LNCaP clone FGC (cell line): ENCODE measurements at regions not wholly inside any gene's neighbourhood (a gene's known extent, or its start where the extent isn't known, plus 50 kb on each side); places are given as distances from the start of the nearest gene placed in this dataset.

Experiments used
- DNase-seq: peaks from one replicate; pipeline ENCODE4 v3.0.0-alpha.2; 2011; ENCODE audit warnings: low read depth
- H3K4me3 ChIP-seq: 2 replicates; pipeline ENCODE4 v1.5.1; 2011; ENCODE audit warnings: mild to moderate bottlenecking, low read depth, low read length, control low read depth
- TF ChIP-seq, protein P1 (sequence below): IDR thresholded peaks from 2 replicates; pipeline ENCODE4 v1.5.1; 2012; ENCODE audit warnings: mild to moderate bottlenecking; ENCODE audit not compliant: control insufficient read depth, insufficient read depth; ENCODE audit errors: extremely low read depth

- no peak for DNase-seq
- no peak overlapping the region for H3K4me3 ChIP-seq
- TF ChIP-seq, protein P1, sequence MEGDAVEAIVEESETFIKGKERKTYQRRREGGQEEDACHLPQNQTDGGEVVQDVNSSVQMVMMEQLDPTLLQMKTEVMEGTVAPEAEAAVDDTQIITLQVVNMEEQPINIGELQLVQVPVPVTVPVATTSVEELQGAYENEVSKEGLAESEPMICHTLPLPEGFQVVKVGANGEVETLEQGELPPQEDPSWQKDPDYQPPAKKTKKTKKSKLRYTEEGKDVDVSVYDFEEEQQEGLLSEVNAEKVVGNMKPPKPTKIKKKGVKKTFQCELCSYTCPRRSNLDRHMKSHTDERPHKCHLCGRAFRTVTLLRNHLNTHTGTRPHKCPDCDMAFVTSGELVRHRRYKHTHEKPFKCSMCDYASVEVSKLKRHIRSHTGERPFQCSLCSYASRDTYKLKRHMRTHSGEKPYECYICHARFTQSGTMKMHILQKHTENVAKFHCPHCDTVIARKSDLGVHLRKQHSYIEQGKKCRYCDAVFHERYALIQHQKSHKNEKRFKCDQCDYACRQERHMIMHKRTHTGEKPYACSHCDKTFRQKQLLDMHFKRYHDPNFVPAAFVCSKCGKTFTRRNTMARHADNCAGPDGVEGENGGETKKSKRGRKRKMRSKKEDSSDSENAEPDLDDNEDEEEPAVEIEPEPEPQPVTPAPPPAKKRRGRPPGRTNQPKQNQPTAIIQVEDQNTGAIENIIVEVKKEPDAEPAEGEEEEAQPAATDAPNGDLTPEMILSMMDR, result no peak
These were observed 409.0 kb downstream of the PRR16 start for GRCh38 chr5:120873083-120873482.

GRCh38 chr5:120874081-120874862 is 410.2 kb downstream of the PRR16 start:
- DNase-seq, result no peak
- no peak overlapping the region for H3K4me3 ChIP-seq
- TF ChIP-seq, protein P1, result no peak

DNA sequence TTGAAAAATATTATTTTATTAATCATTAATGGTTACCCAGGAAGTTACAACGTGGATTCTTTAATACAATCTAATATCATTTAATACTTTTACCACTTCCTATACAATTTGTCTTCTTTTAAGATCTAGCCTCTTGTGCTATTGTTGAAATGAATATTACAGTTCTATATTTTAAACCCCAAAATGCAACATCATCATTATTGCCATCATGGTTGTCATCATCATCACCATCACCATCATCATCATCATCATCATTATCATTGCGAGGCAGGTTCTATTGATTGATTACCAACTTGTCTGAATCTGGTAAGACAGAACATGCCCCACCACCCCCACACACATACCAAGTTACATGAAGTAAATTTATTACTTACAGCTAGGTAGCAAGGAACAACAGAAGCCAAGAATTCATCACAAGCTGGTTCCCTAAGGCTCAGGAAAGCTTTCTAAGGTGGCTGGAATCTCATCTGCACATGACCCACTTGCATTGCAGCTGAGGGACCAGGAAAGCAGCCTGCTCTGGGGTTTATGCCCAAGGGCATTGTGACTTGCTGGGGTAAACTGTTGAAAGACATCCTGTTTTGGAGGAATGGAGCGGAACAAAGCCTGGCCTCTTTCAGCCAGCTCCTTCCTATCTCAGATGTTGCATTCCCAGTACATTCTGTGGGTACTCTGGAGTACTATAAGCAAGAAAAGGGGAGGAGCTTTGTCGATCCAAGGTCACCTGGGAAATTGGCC is 418.1 kb downstream of the PRR16 start:
- no peak overlapping the region for H3K4me3 ChIP-seq
- TF ChIP-seq, protein P1, result no peak
- no peak for DNase-seq

GRCh38 chr5:120886351-120886860 is 422.3 kb downstream of the PRR16 start:
- DNase-seq, result no peak
- TF ChIP-seq, protein P1, result no peak

GRCh38 chr5:120895660-120896059 is 431.6 kb downstream of the PRR16 start:
- no peak overlapping the region for H3K4me3 ChIP-seq
- TF ChIP-seq, protein P1, result no peak
- DNase-seq, result no peak

More at GRCh38 chr5:120886351-120886860, 422.3 kb downstream of the PRR16 start:
- H3K4me3 ChIP-seq, result no peak overlapping the region

GRCh38 chr5:120901199-120901598 is 437.1 kb downstream of the PRR16 start:
- TF ChIP-seq, protein P1, result no peak
- no peak overlapping the region for H3K4me3 ChIP-seq
- DNase-seq, result no peak
